GM12864 (cell line): ENCODE measurements at regions not wholly inside any gene's neighbourhood (a gene's known extent, or its start where the extent isn't known, plus 50 kb on each side); places are given as distances from the start of the nearest gene placed in this dataset.

Source experiments
- DNase-seq: peaks from one replicate; pipeline ENCODE4 v3.0.0-alpha.2; 2011; ENCODE audit warnings: low read depth
- H3K4me3 ChIP-seq: 2 replicates; pipeline ENCODE4 v1.5.1; 2011; ENCODE audit warnings: mild to moderate bottlenecking, low read depth, low read length, control low read depth
- CTCF ChIP-seq: IDR thresholded peaks from 2 replicates; pipeline ENCODE4 v1.5.1; 2011; ENCODE audit warnings: low read depth, mild to moderate bottlenecking, moderate library complexity, low read length, control low read depth, inconsistent platforms; ENCODE audit errors: missing control alignments

- DNase-seq, result no peak
- TF ChIP-seq CTCF, result no peak
- no peak overlapping the region for H3K4me3 ChIP-seq
These were observed 195.0 kb upstream of the MARCKS start for GRCh38 chr6:113662093-113662665.

GRCh38 chr6:113662688-113663333 is 194.3 kb upstream of the MARCKS start:
- no peak for TF ChIP-seq CTCF
- no peak overlapping the region for H3K4me3 ChIP-seq
- DNase-seq, result no peak

- TF ChIP-seq CTCF, result no peak
- DNase-seq, result no peak
These were observed 192.2 kb upstream of the MARCKS start for GRCh38 chr6:113664909-113665308.

GRCh38 chr6:113668641-113669408 is 188.3 kb upstream of the MARCKS start:
- DNase-seq, result no peak
- TF ChIP-seq CTCF, result no peak
- no peak overlapping the region for H3K4me3 ChIP-seq

More at GRCh38 chr6:113664909-113665308, 192.2 kb upstream of the MARCKS start:
- H3K4me3 ChIP-seq, result no peak overlapping the region

- no peak for TF ChIP-seq CTCF
- no peak overlapping the region for H3K4me3 ChIP-seq
- DNase-seq, result no peak
These were observed 187.5 kb upstream of the MARCKS start for GRCh38 chr6:113669606-113670005.

- TF ChIP-seq CTCF, result no peak
- H3K4me3 ChIP-seq, result no peak overlapping the region
- no peak for DNase-seq
These were observed 185.7 kb upstream of the MARCKS start for GRCh38 chr6:113671421-113671820.
